ENCODE measurements at regions not wholly inside any gene's neighbourhood (a gene's known extent, or its start where the extent isn't known, plus 50 kb on each side); places are given as distances from the start of the nearest gene placed in this dataset.

- TF ChIP-seq CTCF (IDR thresholded peaks at IDR 0.05; ENCODE audit: insufficient read depth, low read length, poor library complexity, severe bottlenecking) (no peak), EZH2phosphoT487 (conservative IDR thresholded peaks at IDR 0.05; ENCODE audit: low read length) (no peak)
Observed at GRCh38 chr3:21955406-21955805, 204.4 kb upstream of the ZNF385D start.
